KMS-11 (cell line): ENCODE measurements at regions not wholly inside any gene's neighbourhood (a gene's known extent, or its start where the extent isn't known, plus 50 kb on each side); places are given as distances from the start of the nearest gene placed in this dataset.

Experiments
- H2AFZ ChIP-seq: fragments of 200-600 bp; sonication (generic); 2 replicates; pipeline ENCODE4 v1.6.1; 2016; ENCODE audit warnings: antibody characterized with exemption, mixed run types, low read depth
- H3K27ac ChIP-seq: fragments of 200-600 bp; sonication (generic); 2 replicates; pipeline ENCODE4 v1.6.1; 2016; ENCODE audit warnings: mild to moderate bottlenecking, mixed run types
- H3K27me3 ChIP-seq: fragments of 200-600 bp; sonication (generic); 2 replicates; pipeline ENCODE4 v1.6.1; 2017; ENCODE audit warnings: mild to moderate bottlenecking, low read depth, mixed run types, moderate library complexity; ENCODE audit not compliant: insufficient read depth
- H3K36me3 ChIP-seq: fragments of 200-600 bp; sonication (generic); 2 replicates; pipeline ENCODE4 v1.6.1; 2017; ENCODE audit warnings: mild to moderate bottlenecking, mixed run types; ENCODE audit not compliant: insufficient read depth
- H3K4me1 ChIP-seq: fragments of 200-600 bp; sonication (generic); 2 replicates; pipeline ENCODE4 v1.6.1; 2016; ENCODE audit warnings: mild to moderate bottlenecking, low read depth, mixed run types; ENCODE audit not compliant: poor library complexity, severe bottlenecking
- H3K4me2 ChIP-seq: fragments of 200-600 bp; sonication (generic); 2 replicates; pipeline ENCODE4 v1.7.0; 2016; ENCODE audit warnings: mild to moderate bottlenecking, mixed run types
- H3K4me3 ChIP-seq: fragments of 200-600 bp; sonication (generic); IDR thresholded peaks from 2 replicates; pipeline ENCODE4 v1.6.1; 2017; ENCODE audit warnings: low read depth, low read length, mixed read lengths; ENCODE audit not compliant: insufficient read depth
- H3K79me2 ChIP-seq: fragments of 200-600 bp; sonication (generic); 2 replicates; pipeline ENCODE4 v1.6.1; 2016; ENCODE audit warnings: low read depth, mixed run types; ENCODE audit not compliant: insufficient read depth
- H3K9ac ChIP-seq: fragments of 200-600 bp; sonication (generic); 2 replicates; pipeline ENCODE4 v1.6.1; 2016; ENCODE audit warnings: mild to moderate bottlenecking, mixed run types
- H4K20me1 ChIP-seq: fragments of 200-600 bp; sonication (generic); 2 replicates; pipeline ENCODE4 v1.6.1; 2016; ENCODE audit warnings: mild to moderate bottlenecking, mixed run types; ENCODE audit not compliant: insufficient read depth
- TF ChIP-seq, protein P1 (sequence below): fragments of 200-600 bp; sonication (generic); conservative IDR thresholded peaks from 2 replicates; pipeline ENCODE4 v1.6.1; 2017; ENCODE audit warnings: low read depth, mild to moderate bottlenecking, antibody characterized with exemption, low read length, moderate library complexity, mixed read lengths

DNA sequence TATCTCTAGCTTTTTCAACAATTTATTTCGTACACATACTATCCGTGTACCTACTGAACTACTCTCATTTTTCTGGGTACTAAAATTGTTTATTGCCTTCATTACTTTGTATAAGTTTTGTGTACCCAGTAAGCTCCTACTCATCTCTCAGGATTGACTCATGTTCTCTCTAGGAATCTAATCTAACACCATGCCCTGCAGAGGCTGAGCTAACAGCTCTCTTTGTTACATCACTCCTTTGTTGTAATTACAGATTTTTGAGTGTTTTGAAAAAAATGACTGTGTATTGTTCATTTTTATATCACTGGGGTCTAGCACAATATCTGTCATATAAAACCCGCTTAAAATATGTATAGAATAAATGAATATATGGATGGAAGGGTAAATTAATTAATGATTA lies 167.1 kb downstream of the ATP6V1G3 start:
- Histone ChIP-seq H3K9ac (no peak overlapping the region), H3K4me3 (no peak overlapping the region), H3K36me3 (no peaks in the 10 kb centered on the region), H3K4me2 (no peak overlapping the region), H3K27me3 (no peaks in the 10 kb centered on the region), H3K27ac (no peak overlapping the region), H2AFZ (no peak overlapping the region), H3K4me1 (no peaks in the 10 kb centered on the region), H4K20me1 (no peaks in the 10 kb centered on the region), H3K79me2 (no peaks in the 10 kb centered on the region)
- TF ChIP-seq, protein P1, sequence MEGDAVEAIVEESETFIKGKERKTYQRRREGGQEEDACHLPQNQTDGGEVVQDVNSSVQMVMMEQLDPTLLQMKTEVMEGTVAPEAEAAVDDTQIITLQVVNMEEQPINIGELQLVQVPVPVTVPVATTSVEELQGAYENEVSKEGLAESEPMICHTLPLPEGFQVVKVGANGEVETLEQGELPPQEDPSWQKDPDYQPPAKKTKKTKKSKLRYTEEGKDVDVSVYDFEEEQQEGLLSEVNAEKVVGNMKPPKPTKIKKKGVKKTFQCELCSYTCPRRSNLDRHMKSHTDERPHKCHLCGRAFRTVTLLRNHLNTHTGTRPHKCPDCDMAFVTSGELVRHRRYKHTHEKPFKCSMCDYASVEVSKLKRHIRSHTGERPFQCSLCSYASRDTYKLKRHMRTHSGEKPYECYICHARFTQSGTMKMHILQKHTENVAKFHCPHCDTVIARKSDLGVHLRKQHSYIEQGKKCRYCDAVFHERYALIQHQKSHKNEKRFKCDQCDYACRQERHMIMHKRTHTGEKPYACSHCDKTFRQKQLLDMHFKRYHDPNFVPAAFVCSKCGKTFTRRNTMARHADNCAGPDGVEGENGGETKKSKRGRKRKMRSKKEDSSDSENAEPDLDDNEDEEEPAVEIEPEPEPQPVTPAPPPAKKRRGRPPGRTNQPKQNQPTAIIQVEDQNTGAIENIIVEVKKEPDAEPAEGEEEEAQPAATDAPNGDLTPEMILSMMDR = no peak
